ENCODE measurements at regions not wholly inside any gene's neighbourhood (a gene's known extent, or its start where the extent isn't known, plus 50 kb on each side); places are given as distances from the start of the nearest gene placed in this dataset.

DNA sequence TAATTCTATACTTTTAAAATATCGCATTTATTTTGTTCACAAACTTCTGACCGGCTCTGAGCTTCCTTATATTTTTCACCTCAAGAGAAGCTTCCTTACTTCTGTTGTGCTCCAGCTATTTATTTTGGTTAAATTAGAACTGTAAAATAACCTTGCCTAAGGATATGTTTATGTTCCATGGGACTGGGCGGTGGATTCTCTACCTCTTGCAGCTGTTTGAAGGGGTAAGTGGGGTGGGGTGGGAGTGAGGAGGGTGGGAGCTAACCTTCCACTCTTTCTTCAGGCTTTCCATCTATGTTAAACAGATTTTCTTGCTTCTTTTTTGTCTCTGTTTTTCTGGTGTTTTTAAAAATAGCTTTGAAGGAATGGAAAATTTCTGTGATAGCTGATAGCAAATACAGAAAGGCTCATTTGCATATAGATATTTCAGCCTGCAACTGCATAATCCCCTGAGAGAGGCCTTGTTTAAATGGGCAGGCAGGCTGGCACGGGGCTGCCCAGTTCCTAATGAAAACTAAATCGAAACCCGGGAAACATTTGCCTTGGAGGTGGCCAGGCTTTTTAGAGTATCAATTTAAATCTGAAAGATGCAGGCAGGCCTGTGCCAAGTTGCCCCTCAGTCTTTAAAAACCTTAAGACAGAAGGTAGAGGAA lies 122.1 kb upstream of the DMAC1 start:
- H3K4me3 ChIP-seq (ENCODE audit: low read depth, low read length): no peak overlapping the region
- DNase-seq (ENCODE audit: low read depth): no peak
- TF ChIP-seq, protein P1, sequence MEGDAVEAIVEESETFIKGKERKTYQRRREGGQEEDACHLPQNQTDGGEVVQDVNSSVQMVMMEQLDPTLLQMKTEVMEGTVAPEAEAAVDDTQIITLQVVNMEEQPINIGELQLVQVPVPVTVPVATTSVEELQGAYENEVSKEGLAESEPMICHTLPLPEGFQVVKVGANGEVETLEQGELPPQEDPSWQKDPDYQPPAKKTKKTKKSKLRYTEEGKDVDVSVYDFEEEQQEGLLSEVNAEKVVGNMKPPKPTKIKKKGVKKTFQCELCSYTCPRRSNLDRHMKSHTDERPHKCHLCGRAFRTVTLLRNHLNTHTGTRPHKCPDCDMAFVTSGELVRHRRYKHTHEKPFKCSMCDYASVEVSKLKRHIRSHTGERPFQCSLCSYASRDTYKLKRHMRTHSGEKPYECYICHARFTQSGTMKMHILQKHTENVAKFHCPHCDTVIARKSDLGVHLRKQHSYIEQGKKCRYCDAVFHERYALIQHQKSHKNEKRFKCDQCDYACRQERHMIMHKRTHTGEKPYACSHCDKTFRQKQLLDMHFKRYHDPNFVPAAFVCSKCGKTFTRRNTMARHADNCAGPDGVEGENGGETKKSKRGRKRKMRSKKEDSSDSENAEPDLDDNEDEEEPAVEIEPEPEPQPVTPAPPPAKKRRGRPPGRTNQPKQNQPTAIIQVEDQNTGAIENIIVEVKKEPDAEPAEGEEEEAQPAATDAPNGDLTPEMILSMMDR (IDR thresholded peaks at IDR 0.05; ENCODE audit: insufficient read depth, low read depth, low read length, missing control alignments): no peak

DNA sequence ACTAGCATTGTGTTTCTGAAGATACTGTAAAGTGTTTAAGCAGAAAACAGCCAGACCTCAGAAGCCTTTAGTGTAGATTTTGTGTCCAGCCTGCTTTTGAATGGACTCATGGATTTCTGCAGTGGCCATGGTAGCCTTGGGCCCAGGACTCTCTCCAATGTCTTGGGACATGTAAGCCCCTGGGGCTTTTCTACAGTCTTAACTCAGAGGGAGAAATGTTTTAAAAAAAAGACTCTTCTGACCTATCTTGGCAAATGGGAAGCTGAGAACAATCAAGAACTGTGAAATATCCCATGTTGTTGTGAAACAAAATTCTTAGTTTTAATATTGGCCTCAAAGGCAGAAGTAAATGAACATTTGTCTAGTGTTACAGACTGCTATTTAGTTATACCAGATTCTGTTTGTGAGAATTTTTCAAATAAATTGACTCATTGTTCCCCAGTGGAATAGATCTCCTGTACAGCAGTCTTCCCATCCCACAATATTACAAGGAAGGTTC lies 112.5 kb upstream of the DMAC1 start:
- TF ChIP-seq, protein P1 (IDR thresholded peaks at IDR 0.05; ENCODE audit: insufficient read depth, low read depth, low read length, missing control alignments): no peak
- DNase-seq (ENCODE audit: low read depth): no peak
- no peak overlapping the region for H3K4me3 ChIP-seq (ENCODE audit: low read depth, low read length)

DNA sequence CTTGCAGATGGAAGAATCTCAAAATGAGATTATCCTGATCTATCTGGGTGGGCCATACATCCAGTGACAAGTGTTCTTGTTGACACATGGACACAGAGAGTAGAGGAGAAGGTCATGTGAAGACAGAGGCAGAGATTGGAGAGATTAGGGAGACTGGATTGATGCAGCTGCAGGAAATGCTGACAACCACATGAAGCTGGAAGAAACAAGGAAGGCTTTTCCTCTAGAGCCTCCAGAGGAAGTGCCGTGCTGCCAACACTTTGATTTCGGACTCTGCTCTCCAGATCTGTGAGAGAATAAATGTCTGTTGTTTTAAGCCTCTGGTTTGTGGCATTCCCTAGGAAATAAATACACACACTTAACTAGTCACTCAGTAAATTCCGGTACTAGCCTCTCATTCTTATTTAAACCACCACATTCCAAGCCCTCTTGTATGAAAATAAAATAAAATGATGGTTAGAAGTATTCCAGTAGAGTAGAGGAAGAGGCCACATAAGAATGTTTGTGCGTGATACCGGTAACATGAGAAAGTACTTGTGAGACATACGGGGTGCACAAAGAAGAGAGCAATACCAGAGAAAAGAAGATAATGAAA lies 110.9 kb upstream of the DMAC1 start:
- TF ChIP-seq, protein P1 (IDR thresholded peaks at IDR 0.05; ENCODE audit: insufficient read depth, low read depth, low read length, missing control alignments): no peak
- no peak for DNase-seq (ENCODE audit: low read depth)
- H3K4me3 ChIP-seq (ENCODE audit: low read depth, low read length): no peak overlapping the region

DNA sequence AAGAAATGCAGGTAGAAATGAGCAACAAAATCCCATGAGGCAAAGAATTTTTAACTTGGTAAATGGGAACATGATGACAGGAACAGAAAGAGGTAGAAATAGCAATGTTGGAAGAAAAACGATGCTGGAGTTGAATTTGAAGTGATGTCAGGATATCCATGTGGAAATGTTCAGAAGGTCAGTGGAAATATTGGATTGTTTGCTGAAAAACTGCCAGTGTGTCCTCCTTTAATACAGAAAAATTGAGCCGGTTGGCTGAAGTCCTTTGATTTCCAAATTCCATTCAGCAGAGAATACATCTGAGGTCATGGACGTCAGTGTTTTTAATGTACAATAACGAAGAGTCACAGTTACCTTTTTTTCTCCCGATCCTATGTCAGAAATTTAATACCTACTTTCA lies 110.0 kb upstream of the DMAC1 start:
- H3K4me3 ChIP-seq (ENCODE audit: low read depth, low read length): no peak overlapping the region
- no peak for DNase-seq (ENCODE audit: low read depth)
- TF ChIP-seq, protein P1 (IDR thresholded peaks at IDR 0.05; ENCODE audit: insufficient read depth, low read depth, low read length, missing control alignments): no peak

DNA sequence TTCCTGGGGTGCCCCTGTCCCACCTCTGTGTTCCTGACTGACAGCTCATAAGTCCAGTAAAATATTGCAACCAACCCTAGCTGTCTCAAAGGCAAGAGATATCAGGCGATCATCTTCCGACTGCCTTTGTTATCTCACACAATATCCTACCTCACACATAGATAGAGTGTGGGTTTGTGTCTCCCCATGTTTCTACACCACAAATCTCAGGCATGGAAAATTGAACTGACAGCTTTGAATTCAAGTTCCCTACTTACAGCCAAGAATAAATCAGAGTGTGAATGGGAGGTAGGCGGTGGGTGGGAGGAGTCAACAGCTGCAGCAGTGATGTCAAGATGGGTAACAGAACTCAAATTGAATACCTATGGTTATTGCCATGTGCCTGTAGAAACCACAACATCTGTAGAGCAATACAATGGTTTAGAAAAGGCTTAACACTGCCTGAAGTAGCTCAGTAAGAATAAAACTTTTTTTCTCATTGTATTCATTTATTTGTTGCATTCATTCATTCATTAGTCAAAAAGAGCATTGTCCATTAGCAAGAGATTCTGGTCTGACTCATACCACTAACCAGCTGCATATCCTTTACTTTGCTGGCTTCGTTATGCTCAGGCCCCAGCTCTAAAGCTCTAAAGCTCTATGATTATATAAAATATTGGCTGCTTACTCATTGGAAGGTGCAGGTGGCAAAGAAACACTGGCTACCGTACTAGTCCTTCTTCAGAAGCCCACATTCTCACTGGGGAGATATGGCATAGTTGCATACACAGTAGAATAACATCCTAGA lies 108.2 kb upstream of the DMAC1 start:
- no peak for DNase-seq (ENCODE audit: low read depth)
- no peak overlapping the region for H3K4me3 ChIP-seq (ENCODE audit: low read depth, low read length)
- TF ChIP-seq, protein P1 (IDR thresholded peaks at IDR 0.05; ENCODE audit: insufficient read depth, low read depth, low read length, missing control alignments): no peak

DNA sequence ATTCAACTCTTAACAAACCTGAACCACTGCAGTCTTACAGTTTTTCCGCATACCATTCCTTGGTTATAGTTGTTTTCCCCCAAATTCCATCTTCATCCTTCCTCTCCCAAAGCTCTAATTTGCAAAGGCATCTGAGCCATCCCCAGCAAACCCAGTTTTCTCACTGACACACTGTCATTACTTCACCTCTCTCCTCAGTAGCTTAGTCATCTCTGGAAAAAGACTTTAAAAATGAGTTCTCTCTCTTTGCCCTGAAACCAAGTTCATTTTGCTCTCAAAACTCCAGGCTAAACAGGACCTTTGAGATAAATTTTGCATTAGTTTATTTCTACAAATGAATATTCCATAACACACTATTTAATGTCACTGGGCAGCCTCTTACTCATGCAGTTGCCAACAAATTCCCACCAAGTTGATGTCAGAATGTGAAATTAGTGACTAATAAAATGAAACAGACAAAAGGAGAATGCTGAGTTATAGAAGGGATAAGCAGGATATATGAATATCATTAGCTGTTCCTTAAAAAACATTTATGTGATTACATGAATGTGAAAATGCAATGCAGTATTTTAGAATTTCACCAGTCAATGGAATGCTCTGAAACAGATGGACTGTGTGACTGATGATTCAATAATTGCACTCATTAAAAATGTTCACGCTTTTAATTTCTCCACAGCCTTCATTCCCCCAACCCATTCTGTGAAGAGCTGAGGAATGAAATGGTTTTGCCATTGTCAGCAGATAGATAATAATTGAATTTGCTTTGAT lies 107.4 kb upstream of the DMAC1 start:
- no peak overlapping the region for H3K4me3 ChIP-seq (ENCODE audit: low read depth, low read length)
- TF ChIP-seq, protein P1 (IDR thresholded peaks at IDR 0.05; ENCODE audit: insufficient read depth, low read depth, low read length, missing control alignments): no peak
- no peak for DNase-seq (ENCODE audit: low read depth)
